Hematopoietic multipotent progenitor cell (in vitro differentiated cells): ENCODE measurements at regions not wholly inside any gene's neighbourhood (a gene's known extent, or its start where the extent isn't known, plus 50 kb on each side); places are given as distances from the start of the nearest gene placed in this dataset.

Experiments
- DNase-seq, 3 donors: peaks; one replicate each; pipeline ENCODE4 v3.0.0-alpha.2; 2011 to 2015; ENCODE audit warnings: low read depth in 2 of 3, low spot score in 2 of 3

DNA sequence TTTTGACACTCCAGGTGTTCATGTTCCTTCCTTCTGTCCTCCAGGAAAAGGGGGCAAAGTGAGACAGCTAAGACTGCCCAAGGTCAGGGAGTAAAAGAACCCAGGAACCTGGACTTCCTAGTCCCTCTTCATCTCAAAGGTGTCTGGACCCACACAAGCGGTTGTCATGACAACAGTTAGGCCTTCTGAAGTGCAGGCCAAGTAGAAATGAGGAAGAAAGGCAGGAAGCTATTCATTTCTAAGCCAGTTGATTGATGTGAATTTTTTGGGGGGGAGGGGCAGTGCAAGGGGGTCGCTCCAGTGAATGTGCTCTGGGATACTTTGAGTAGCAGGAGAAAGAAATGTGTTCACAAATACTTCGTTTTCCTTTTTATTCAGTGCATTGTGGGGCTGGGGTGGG, 114.3 kb downstream of the NAV1 start:
- peak in 2 of 3 donors; percentile 64 to 87 for DNase-seq

DNA sequence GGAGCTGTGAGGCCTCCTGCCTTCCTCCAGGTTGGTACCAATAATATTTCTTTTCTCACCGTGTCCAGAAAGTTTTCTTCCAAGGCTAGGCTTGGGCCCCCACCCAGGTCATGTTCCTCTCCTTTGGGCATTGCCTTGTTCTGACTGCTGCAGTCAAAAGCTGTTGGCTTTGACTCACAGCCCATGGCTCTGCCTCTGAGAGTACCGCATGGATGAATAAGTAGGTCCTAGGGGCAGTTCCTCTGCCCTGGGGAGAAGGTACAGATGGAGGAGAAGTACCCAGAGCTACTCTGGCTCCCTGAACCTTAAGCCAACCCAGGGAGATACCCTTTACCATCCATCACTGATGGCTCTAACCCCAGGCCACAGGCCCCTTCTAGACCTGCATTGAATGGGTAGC, 115.0 kb downstream of the NAV1 start:
- no peak for DNase-seq

DNA sequence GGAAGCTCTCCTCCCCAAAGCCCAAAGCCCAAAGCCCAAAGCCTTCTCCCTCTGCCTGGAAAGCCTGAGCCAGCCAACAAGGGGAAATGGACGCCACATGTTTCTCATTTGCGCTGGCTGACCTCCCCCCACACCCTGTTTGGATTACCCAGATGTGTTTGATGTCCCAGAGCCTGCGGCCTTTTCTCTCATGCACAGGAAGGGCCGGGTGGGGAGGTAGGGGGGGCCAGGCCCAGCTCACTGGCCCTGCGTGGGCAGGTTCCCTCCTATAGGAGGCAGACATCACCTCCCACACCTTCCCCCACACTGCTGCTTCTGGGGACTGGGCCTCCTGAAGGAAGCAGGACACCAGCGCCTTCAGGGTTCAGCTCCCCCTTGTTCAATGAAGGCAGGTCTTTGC, 116.3 kb downstream of the NAV1 start:
- no peak for DNase-seq

DNA sequence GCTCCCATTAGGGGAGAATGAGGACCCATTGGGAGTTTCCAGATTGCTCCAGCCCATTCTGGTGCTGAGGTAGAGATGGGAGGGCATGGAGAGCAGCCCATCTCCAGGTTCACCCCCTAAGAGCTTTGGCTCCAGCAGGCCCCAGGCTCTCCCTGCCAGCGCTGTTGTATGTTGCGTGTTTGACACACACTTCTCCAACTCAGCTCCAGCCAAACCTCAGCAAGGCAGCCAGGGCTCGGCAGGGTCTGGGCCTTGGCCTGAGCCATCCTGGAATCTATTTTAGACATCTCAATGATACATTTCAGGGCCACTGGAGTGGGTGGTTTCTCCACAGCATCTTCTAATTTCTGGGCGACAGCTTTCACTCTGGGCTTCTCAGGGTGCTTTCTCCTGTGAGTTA, 117.0 kb downstream of the NAV1 start:
- DNase-seq, result no peak

DNA sequence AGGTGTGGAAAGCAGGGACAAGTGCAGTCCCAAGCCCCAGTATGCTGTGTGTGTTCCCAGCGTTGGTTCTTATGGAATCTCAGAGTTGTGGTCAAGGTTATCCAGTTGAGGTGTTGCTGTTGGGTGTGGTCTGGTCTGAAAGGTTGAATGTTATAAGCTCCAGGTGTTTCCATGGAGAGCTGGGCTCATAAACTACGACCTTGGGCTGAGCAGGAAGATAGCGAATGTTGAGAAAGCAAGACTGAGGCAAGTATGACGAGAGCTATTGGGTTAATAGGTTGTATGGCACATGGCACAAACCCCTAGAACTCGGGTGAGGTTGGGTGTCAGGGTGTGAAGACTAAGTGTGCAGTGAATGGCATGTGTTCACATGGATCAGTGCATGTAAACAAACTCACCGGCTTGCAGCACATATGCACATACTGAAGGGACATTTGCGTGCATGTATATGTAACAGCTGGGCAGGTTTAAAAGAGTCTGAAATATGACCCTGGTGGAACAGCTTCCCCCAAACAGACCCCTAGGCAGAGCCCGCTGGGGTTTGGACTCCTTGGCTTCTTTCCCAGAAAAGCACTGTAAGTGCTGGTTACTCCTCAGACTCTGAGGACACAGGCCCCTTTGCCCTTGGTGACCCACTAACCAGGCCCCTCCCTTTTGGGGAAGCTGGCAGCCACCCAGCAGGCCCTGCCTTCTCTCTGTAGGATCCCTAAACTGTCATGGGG, 117.5 kb downstream of the NAV1 start:
- no peak for DNase-seq

DNA sequence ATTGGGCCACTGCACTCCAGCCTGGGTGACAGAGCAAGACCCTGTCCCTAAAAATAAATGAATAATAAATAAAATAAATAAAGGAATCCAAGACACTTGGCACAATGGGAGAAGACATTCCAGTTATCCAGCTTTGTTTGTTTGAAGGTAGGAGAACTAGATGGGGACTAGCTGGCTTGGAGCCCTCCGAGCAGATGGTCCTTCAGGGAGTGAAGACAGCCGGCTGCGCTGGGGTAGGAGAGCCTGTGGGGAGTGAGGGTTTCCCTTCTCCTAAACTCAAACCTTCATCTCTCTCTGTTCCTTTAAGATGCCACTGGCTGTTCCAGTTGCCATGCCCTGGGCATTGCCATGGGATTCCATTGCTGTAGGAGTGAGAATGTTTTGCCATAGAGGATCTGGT, 120.6 kb downstream of the NAV1 start:
- DNase-seq, result no peak

DNA sequence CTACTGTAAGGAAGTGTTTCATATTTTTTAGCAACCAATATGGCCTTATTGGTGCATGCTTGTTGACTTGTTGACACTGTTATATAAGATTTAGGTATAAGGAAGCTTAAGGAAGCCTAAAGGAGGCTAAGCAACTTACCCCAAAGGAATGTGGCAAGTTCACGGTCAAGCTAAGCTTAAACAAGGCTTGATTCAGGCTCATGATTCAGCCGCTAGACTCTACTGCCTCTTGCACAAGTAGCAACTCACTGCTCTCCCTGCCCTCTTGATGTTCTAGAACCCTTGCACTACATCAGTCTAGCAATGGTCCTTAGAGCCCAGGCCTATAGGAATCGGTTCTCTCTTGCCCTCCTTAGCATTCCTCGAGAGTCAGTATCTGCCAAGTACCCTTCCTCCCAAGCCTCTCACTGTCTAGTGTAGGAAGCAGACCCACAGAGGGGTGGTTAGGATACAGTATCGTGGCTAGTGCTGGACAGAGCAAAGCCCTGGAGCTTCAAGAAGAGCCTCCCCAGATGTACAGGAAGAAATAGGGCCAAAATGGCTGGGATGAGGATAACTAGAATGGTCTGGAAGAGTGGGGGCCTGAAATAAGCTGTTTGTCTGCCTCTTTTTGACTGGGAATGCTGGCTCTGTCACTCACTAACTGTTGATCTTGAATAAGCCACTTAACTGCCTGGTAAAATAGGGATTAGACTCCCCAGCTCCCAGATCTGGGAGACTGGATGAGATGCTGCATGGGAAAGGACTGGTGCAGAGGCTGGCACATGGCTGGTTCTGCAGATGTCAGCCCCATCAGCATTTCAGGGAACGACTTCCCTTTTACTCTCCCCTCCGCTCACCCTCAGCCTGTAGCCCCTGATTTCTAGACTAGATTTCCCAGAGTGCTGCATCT, 122.2 kb downstream of the NAV1 start:
- DNase-seq, result no peak

DNA sequence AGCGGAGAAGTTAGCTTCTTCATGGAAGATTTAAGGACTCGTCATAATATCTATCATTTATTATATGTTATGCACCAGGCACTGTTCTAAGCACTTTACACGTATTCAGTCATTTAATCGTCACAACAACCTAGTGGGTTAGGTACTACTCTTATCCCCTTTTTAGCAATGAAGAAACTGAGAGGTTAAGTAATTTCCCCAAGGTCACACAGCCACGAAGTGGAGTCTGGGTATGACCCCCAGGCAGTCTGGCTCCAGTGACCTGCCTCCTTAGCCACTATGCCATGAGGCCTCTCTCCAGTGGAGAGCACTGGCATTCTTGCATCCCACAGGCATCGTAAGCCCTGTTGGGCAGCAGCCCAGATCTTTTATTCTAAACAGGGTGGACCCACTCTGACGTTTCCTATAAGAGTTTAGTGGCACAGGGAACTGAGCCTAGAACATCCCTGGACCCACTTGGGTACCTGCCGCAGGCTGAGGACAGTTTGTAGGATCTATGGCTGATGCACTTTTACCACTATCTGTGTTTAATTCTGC, 123.0 kb downstream of the NAV1 start:
- no peak for DNase-seq

DNA sequence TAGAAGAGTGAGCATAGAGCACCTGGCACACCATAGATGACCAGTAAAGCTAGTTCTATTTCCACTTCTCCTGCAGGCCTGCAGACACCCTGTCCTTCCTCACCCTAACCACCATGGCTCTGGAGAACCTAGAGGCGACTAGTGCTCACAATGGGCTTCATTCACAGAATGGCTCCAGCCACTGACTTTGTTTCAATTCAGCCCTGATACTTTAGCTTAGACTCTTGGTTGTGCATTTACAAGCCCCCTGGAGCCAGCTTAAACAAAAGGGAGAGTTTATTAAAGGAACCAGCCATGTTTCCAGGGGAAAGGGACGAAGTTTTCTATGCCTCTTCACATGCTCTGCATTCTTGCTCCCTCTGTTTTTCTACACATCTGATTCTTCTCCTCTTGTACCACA, 123.7 kb downstream of the NAV1 start:
- no peak for DNase-seq

DNA sequence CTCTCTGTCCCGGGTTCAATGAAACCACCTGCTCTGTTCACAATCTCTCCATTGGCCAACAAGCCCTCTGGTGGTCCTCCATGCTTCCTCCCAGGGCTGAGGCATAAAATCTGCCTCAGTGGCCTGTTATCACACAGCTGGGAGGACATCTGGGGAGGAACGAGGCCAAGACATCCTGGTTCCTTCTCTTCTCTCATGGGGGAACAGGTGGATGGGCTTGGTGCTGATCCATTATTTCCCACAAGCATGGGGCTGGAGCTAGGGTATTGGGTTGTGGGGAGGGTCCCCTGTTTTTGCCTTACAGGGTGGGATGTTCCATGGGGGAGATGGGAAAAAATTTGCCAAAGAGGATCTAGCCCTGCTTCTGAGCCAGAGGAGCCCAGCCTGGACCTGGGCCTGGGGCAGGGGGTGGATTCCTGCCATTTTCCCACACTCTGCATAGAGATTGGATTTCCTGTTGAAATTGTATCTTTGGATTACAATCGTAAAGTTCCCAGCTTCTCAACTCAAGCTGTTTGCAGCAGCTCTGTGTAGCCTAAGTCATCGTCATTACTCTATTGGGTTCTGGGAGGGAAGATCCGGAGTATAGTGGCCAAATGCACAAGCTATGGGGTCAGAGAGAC, 124.7 kb downstream of the NAV1 start:
- DNase-seq, result no peak

DNA sequence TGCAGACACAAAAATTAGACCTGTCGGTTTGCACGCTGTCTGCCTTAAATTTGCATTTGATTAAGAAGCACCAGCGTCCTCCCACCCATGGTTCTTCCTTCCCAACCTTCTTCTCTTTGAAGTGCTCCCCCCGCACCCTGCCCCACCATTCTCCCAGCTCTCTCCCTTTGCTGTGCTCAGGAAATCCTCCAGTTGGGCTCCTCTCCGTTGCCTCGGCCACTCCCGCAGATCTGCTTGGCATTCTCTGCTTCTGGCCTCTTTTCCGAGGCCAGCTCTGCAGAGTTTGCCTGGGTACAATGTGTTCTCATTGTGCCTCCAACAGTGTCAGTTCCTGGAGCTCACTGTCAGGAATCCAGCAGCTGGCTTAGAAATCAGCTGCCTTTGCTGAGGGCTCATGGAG, 126.1 kb downstream of the NAV1 start:
- no peak for DNase-seq

DNA sequence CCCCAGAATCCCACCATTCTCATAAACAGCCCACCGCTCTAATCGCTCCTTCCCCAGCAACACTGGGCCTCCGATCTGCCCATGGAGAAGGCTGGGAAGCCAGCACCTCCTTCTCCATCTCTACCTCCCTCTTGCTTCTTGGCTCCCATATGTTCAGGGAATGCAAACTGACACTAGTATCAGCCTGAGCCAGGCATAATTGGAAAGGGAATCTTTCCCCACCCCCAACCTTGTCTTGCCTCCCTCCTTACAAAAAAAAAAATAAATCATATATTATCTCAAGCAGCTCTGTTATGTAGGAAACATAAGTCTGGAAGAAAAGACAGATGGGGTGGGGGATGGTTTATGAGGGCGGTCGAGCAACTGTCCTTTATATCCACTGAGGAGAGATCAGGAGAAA, 127.2 kb downstream of the NAV1 start:
- no peak for DNase-seq

DNA sequence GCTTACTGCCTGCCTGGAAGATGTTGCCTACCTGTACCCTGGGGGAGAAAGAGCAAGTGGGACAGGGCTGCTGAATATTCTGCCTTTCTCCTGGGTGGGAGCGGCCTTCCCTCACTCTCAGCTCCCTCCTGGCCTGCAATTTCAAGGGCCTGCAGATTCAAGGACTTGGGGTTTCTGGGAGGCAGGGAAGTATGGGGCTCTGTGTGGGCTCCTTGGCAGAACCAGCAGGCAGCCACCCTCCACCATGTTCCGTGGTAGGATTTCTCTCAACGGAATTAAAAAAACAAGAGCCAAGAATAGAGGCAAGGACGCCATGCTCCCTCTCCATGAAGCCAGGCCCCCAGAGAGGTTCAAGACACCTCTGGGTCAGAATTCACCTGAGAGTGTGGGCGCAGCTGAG, 127.7 kb downstream of the NAV1 start:
- DNase-seq, result no peak

DNA sequence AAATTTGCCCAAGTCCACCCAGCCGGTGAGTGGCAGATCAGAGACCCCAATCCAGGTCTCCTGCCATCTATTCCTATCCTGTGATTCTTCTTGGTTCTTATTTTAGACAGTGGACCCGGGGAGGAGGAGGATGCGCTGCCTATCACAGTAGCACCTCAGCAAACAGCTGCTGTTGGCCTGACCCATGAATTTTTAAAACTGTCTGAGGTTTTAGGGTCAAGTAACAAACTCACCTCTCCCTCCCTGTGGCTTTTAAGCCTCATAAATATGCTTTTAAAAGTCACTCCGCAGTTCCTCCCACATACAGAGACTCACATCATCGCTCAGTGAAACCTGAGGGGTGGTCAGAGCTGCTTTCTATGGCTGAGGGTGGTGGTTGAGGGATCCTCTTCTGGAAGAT, 128.6 kb downstream of the NAV1 start:
- DNase-seq, result no peak

DNA sequence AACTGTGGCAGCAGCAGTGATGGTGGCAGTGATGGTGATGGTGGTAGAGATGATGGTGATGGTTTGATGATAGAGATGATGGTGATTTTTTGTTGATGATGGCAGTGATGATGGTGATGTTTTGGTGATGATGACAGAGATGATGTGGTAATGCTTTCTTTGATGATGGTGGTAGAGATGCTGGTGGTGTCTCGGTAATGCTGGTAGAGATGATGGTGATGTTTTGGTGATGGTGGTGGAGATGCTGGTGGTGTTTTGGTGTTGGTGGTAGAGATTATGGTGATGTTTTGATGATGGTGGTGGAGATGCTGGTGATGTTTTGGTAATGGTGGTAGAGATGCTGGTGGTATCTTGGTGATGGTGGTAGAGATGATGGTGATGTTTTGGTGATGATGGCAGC, 131.6 kb downstream of the NAV1 start:
- DNase-seq, result no peak

DNA sequence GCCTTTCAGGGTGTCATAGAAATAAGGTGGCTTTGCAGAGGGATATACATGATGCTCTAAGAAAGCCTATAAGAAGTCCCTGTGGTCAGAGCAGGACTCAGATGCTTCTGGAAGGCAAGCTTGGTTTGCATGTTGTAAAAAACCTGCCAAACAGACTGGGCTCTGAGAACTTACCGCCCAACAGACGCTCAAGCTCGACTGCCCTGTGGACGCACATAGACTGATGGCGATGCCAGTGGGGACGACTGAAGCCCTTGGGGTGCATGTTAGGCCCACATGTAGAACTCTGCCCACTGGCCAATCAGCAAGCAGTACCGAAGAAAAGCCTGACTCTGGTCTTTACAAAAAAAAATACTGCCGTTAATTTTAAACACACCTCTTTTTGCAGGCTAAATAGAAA, 133.8 kb downstream of the NAV1 start:
- no peak for DNase-seq

DNA sequence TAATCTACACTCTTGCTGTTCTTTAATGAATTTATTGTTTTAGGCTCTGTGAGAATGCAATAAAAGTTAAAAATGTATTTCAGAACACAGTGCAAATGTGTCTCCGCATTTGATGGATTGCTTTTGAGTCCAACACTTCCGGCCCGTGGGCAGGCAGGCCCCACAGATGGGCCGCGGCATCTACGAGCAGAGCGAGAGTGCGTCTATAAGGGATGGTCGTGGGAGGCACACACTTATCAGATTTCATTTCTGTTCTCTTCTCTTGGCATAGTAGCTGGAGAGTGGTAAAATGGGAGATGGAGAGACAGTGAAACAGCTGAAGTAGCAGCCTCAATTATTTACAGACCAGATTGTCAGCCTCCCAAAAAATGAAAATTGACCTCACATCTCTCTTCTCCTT, 134.2 kb downstream of the NAV1 start:
- DNase-seq, result peak in 1 of 3 donors; percentile 74

DNA sequence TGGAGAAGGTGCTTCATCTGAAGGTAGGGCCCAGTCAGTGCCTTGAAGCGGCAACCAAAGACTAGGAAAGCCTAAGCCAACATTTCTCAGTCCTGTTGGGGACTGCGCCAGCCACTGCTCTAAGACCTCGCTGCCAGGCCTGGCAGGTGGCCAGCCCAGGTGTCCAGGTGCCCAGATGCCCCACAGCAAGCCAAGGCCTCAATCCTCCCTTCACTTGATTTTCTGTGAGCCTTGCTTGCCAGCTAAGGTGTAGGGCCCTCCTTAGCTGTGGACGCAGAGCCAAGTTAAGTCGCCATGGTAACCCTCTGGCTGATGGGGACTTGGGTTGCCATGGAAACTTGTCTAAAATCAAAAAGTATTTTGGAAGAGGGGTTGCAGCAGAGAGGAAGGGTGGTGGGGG, 135.0 kb downstream of the NAV1 start:
- DNase-seq, result no peak

DNA sequence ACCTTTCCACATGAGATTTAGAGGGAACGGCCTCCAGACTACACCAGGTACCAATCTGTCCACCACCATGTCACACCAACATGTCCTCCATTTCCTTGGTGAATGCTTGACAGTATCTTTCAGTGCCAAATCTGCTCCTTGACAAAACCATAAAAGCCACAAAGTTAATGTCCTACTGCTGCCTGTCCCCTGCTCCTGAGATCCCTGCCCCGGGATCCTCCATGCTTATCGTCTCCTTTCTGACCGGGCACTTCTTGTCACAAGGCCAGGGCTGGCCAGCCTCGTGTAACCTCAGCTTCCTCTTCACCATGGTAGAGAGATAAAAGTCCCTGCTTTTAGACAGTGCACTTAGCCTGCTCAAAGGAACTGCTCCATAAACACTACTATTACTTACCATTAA, 136.2 kb downstream of the NAV1 start:
- peak in 1 of 3 donors; percentile 45 for DNase-seq

DNA sequence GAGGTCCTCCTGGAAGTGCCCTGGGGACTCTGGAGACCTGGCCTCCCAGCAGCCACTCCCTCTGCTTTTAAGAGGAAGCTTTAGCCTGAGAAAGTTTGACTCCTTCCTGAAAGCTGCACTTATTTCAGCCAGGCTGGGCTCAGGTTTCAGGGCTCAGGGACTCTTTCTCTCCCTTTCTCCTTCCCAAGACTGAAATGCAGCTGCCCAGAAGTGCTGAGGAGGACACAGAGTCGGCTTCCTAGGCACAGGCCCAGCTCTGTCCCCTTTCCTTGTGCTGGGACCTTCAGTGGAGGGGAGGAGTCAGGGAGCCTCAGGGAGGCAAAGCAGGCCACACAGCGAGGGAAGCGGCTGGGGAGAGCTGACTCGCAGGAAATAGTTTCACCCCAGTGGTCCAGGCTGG, 137.3 kb downstream of the NAV1 start:
- peak in 1 of 3 donors; percentile 15 for DNase-seq

DNA sequence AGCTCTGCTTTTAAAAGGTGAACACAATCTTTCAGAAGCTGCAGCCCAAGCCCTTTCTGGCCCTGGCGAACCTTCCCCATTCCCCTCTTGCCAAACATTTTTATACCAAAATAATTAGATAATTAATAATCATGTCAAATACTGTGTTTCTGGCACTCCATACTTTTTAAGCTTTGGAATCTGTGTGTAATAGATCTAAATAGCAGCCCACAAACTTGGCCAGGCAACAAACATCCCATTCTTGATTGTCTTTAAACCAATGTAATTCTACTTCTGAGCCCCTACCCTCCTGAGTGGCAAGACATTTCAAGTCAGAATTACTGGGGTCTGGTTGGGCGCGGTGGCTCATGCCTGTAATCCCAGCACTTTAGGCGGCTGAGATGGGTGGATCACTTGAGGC, 137.7 kb downstream of the NAV1 start:
- DNase-seq, result no peak
